Eye (tissue), 1 donor: ENCODE measurements at regions not wholly inside any gene's neighbourhood (a gene's known extent, or its start where the extent isn't known, plus 50 kb on each side); places are given as distances from the start of the nearest gene placed in this dataset.
"Not testable (repeated sequence)": the region's sequence is repeated elsewhere in the genome, so short reads cannot be mapped to it uniquely, and the experiment has no call there.

ENCODE experiments used
- DNase-seq: peaks from one replicate; pipeline ENCODE4 v3.0.0-alpha.2; 2015

DNA sequence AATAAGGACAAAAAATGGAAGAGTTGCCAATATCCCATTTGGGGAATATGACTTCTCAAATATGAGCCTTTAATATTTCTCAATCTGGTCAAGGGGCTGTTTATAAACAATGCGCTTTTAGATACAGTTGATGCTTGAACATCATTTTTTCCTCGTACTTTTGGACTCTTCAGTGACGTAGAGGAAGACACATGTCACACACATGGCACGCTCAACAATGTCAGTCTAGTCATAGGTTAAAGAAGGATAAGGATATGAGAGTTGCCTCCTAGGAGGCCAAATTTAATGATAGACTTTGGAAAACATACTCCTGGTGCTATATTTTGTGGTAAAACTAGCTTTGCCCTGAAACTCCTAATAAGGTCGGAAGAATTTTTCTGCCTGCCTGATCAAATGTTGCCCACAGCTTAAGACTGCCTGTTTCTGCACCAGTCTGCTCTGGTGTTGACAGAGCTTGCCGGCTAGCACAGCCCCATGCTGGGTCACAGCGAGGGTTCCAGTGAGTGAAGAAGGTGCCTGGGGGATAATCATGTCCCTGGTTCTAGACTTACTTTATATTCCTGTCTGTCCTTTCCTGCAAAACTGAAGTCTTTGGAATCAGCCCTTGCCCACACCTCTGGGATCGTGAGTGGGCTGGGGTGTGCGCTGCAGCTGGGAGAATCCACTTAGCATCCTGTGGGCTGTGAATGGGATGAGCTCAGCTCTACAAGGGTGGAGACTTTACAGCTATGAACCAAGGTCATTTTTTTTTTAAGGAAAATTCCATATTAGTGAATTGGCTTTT is 230.8 kb upstream of the IRX4 start:
- DNase-seq: peak; percentile 61

- peak; percentile 84 for DNase-seq
Measured at GRCh38 chr5:2112173-2113025, 229.7 kb upstream of the IRX4 start.

GRCh38 chr5:2111569-2112105 is 228.9 kb upstream of the IRX4 start:
- DNase-seq: no peak

GRCh38 chr5:2110934-2111462 is 228.3 kb upstream of the IRX4 start:
- no peak for DNase-seq

DNA sequence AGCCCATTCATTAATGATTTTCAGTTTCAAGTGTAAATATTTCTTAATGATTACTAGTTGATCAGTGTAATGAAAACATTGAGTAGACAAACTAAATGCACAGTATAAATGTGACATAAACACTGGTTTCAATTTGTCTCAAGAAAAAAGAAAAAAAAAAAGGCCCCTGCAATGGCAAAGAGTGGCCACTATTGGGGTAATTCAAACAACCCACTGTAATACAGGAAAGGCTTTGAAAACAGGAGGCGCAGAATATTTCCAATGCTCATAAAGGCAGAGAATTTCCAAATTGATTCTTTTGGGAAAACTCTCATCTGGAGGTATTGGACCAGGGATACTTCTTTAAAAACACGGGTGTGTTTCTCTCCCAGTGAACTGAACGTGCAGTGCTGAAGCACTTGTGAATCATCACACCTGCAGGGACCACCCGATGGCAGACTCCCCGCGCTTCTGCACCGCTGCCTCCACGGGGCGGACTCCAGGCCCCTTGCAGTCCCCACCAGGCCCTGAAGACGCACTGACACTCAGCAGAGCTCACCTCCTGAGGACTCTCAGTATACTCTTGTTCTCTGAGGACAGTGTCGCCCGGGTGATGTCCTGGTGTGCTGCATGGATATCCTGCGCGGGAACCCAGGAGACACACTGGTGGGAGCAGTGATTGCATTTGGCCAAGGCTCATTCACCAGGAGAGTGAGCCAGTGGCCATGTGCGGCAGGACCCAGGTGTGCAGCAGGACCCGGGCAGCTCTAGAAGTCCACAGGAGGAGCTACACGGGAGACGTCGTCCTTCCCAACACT is 227.6 kb upstream of the IRX4 start:
- DNase-seq: no peak

- DNase-seq: no peak
Measured at GRCh38 chr5:2109566-2109965, 226.8 kb upstream of the IRX4 start.

GRCh38 chr5:2106721-2107120 is 224.0 kb upstream of the IRX4 start:
- DNase-seq: no peak

DNA sequence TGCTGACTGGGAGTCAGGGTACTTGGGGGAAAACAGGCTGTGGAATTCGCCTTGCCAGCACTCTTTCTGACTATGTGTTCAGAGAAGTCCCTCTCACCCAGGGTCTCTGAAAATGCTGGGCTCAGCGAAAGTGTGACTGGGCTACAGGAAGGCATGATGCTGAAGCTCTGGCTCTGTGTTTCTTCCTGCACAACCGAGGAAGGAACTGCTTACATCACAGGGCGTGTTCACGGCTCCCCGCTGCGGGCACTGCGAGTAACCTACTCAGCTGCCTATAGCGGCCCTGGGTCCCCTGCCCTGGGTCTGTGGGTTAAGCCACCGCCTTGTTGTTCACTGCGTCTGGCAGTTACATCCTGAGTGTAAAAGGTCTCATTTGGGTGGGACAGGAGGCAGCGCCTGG is 222.4 kb upstream of the IRX4 start:
- DNase-seq: no peak

- no peak for DNase-seq
Measured at GRCh38 chr5:2103940-2104339, 221.2 kb upstream of the IRX4 start.

DNA sequence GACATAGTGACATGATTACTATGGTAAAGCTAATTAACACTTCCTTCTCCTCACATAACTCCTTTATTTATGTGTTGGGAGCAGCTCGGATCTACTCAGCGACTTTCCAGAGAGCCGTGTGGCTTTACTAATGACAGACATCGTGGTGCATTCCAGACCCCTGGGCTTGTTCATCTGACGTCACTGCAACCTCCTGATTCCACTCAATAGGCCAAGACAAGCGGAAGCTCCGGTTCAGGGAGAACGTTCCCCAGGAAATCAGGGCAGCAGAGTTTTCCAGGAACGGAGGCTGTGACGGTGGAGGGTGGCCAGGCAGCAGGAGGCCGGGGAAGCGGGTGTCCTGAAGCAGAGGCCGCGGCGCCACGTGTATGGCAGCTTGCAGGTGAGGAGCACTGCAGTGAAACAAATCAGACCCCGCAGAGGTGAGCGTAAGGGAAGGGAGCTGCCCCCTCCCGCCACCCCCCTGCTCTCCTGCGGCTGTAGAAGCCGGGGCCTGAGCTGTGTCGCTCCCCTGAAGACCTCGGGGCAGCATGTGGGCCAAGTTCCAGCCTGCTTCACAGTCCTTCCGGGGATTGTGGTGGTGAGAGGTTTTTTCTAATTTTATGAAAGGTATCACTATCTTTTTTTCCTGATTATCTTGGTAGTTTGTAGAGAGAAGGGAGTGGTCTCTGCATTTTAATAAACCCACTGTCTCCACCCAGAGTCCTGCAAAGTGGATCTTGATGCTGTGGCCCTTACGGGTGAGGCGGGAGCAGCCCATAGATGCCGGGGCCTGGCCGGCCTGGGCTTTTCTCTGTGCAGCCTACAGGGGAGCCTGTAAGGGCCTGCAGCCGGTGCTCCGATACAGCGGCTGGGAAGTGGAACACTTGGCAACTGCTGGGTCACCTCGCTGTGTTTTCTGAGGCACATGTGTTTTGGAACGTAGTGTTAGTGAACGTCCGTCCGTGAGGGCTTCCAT is 220.4 kb upstream of the IRX4 start:
- DNase-seq: peak; percentile 79

GRCh38 chr5:2101685-2102084 is 219.0 kb upstream of the IRX4 start:
- no peak for DNase-seq

GRCh38 chr5:2096887-2097505 is 214.3 kb upstream of the IRX4 start:
- DNase-seq: peak; percentile 71

GRCh38 chr5:2095011-2095410 is 212.3 kb upstream of the IRX4 start:
- DNase-seq: no peak

GRCh38 chr5:2094616-2094995 is 211.9 kb upstream of the IRX4 start:
- no peak for DNase-seq

DNA sequence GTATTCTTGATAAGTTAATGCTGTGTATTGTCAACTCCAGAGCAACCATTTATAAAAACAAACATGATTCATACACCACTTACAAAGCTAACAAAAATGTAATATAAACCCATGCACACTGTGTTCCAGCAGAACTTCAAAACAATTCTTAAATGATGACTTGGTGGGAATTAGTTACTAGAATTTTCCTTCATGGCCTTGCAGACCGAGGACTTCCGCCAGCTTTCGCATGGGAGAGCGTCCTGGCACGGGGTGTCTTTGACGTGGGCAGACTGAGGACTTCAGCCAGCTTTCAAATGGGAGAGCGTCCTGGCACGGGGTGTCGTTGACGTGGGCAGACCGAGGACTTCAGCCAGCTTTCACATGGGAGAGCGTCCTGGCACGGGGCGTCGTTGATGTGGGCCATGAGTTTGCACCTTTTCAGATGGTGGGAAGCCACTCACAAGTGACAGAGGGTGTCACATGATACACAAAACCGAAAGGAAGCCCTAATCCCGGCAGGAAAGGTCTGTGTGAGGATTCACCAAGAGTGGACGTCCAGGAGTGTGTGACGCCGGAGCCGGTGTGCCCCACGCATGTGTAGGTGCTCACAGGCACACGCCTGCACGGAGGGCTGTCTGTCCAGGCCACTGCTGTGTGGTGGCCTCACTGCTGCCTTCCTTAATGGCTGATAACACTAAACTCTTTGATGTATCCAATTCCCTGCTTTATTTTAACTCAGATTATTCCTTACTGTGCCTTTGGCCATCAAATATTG is 211.3 kb upstream of the IRX4 start:
- no peak for DNase-seq

DNA sequence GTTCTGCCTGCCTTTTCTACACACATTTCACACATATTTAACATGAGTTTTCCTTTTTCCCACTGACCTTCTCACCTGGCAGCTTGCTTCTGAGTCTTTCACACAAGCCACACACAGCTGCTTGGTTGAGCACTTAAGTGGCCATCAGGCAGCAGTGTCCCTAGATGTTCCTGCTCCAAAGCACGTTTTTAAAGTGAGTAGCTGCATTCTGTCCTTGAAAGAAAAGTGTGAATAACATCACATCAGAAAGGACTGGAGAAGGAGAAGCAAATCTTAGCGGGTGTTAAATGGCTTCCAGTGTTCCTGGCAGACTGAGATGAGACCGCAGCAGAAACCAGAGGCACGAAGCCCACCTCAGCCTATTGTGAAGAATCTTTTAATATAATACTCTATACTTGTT is 209.2 kb upstream of the IRX4 start:
- DNase-seq: peak; percentile 45

GRCh38 chr5:2087980-2088379 is 205.3 kb upstream of the IRX4 start:
- no peak for DNase-seq

DNA sequence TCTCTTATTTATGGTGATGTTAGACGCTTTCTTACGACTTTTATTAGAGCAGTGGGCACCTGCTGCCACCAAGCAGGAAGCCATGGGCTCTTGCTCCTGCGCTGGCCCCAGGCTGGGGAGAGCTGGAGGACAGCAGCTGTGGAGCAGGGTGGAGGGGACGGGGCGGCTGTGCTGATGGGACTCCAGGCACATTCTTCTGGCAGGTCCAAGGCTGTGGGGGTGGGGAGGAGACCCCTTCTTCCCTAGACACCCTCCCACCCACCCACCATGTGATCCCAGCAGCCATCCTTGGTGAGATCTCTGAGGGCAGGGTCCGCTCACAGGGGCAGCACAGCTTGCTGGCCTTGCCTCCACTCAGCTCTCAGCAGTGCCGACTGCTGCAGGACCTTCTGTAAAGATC is 192.6 kb upstream of the IRX4 start:
- DNase-seq: no peak

DNA sequence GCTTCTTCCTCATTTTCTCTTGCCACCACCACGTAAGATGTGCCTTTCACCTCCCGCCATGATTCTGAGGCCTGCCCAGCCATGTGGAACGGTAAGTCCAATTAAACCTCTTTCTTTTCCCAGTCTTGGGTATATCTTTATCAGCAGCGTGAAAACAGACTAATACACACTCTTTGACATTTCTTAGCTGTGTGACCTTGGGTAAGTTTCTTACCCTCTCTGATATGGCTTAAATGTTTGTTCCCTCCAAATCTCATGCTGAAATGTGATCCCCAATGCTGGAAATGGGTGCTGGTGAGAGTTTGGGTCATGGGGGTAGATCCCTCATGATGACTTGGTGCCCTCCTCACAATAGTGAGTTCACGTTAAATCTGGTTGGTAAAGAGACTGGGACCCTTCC is 188.8 kb upstream of the IRX4 start:
- DNase-seq: no peak

GRCh38 chr5:2070787-2071186 is 188.1 kb upstream of the IRX4 start:
- DNase-seq: not testable (repeated sequence)
